ENCODE measurements at regions not wholly inside any gene's neighbourhood (a gene's known extent, or its start where the extent isn't known, plus 50 kb on each side); places are given as distances from the start of the nearest gene placed in this dataset.

DNA sequence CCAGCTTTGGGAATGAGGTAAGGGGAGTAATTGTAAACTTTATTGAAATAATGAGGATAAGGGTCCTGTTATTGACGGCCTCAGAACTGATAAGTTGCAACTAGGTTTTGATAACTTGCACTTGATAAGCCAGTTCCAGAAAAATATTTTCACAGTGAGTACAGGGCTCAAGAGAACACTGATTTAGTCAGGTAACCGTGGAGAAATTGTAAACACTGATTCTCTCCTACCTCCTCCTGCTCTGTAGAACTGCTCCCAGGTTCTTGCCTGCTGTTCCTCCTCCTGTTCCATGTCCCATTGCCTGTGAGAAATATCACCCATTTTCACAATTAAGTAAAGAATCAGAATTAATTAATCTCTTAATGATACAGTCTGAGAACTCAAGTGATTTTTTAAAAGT, 55.0 kb upstream of the CXXC4 start:
- TF ChIP-seq, protein P1, sequence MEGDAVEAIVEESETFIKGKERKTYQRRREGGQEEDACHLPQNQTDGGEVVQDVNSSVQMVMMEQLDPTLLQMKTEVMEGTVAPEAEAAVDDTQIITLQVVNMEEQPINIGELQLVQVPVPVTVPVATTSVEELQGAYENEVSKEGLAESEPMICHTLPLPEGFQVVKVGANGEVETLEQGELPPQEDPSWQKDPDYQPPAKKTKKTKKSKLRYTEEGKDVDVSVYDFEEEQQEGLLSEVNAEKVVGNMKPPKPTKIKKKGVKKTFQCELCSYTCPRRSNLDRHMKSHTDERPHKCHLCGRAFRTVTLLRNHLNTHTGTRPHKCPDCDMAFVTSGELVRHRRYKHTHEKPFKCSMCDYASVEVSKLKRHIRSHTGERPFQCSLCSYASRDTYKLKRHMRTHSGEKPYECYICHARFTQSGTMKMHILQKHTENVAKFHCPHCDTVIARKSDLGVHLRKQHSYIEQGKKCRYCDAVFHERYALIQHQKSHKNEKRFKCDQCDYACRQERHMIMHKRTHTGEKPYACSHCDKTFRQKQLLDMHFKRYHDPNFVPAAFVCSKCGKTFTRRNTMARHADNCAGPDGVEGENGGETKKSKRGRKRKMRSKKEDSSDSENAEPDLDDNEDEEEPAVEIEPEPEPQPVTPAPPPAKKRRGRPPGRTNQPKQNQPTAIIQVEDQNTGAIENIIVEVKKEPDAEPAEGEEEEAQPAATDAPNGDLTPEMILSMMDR (conservative IDR thresholded peaks at IDR 0.05 in 1 of 2, IDR thresholded peaks at IDR 0.05 in 1 of 2; ENCODE audit: extremely low read depth in 1 of 2, insufficient read depth in 1 of 2, low read depth in 1 of 2, low read length in 2 of 2), result no peak
- no peak for TF ChIP-seq EZH2 (IDR thresholded peaks at IDR 0.05; ENCODE audit: borderline replicate concordance, low read length)
